IPS-20b (cell line): ENCODE measurements at regions not wholly inside any gene's neighbourhood (a gene's known extent, or its start where the extent isn't known, plus 50 kb on each side); places are given as distances from the start of the nearest gene placed in this dataset.

Experiments used
- H3K27ac ChIP-seq: one replicate; pipeline ENCODE4 v1.5.1; 2013; ENCODE audit warnings: low read length
- H3K27me3 ChIP-seq: 2 replicates; pipeline ENCODE4 v1.6.1; 2013; ENCODE audit warnings: mild to moderate bottlenecking, low read length, inconsistent platforms; ENCODE audit not compliant: insufficient read depth
- H3K36me3 ChIP-seq: 2 replicates; pipeline ENCODE4 v1.6.1; 2013; ENCODE audit warnings: low read depth, mild to moderate bottlenecking, inconsistent platforms, low read length, moderate library complexity; ENCODE audit not compliant: insufficient read depth
- H3K4me1 ChIP-seq: 2 replicates; pipeline ENCODE4 v1.6.1; 2013; ENCODE audit warnings: mild to moderate bottlenecking, control low read depth, inconsistent platforms, low read length, moderate library complexity; ENCODE audit not compliant: insufficient read depth
- H3K4me3 ChIP-seq: 2 replicates; pipeline ENCODE4 v1.5.1; 2013; ENCODE audit warnings: mild to moderate bottlenecking, low read length, inconsistent platforms
- H3K9ac ChIP-seq: 2 replicates; pipeline ENCODE4 v1.6.1; 2013; ENCODE audit warnings: low read depth, mild to moderate bottlenecking, inconsistent platforms, low read length, moderate library complexity
- H3K9me3 ChIP-seq: 2 replicates; pipeline ENCODE4 v1.6.1; 2013; ENCODE audit warnings: mild to moderate bottlenecking, low read depth, low read length, inconsistent platforms; ENCODE audit not compliant: insufficient read depth

DNA sequence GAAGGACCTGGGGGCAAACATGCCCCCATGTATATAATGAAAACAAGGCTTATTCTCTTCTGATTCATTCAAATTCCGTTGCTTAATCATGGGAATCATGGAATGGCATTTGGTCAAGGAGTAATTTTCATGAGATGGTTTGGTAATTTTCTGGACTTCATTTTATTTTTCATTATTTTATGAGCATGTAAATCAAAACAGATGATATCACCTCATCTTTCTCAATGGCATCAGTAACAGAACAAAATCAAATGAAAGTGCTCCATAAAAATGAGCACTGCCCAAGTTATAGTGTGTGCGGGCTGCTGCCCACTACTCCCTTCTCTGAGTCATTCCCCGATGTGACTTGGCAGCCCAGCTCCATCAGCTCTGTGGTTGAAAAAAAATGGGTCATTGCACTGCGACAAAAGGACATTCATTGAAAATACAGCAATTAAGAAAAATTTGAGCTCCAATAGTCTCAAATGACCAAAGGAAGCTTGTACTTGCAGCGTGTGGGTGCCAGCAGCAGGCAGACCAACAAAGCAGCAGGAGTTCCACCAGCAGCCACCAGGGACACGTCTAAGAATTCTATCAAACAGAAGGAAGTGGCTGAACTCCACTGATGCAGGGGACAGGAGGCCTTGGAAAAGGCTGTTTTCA is 84.3 kb upstream of the VAV3 start:
- Histone ChIP-seq H3K36me3 (no peaks in the 10 kb centered on the region), H3K9me3 (no peaks in the 10 kb centered on the region), H3K9ac (no peak overlapping the region), H3K27ac (no peak overlapping the region), H3K27me3 (no peaks in the 10 kb centered on the region), H3K4me1 (peaks cover 42% of the 10 kb centered on the region), H3K4me3 (no peak overlapping the region)

DNA sequence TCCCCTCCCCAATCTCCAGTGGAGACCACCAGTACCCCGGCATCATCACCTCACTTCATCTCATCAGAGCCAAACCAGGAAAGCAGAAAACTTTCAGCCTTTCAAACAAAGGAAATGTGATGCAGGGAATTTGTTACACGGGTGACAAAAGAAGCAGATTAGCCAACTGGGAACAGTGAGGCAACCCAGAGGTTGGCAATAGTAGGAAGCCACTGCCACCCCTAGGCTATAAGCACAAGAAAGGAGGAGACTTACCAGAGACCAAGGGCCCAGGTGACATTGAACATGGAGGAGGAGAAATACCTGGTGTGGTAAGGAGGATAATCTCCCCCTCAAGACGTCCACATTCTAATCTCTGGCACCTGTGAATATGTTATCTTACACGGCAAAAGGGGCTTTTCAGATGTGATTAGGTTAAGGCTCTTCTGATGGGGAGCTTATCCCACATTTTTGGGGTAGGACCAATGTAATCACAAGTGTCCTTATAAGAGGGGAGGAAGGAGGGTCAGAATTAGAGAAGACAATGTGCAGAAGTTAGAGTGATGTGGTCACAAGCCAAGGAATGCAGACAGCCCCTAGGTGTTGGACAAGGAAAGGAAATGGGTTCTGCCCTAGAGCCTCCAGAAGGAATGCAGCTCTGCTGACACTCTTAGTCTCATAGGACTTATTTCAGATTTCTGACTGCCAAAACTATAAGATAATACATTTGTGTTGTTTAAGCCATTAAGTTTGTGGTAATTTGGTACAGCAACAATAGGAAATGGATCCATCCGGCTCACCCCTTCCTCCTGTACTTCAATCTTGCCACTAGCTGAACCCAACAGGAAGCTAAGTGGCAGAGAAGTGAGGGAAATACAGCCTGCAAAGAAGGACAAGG is 83.6 kb upstream of the VAV3 start:
- Histone ChIP-seq H3K27ac (no peak overlapping the region), H3K4me3 (no peak overlapping the region), H3K4me1 (peaks cover 35% of the 10 kb centered on the region), H3K9me3 (no peaks in the 10 kb centered on the region), H3K36me3 (no peaks in the 10 kb centered on the region), H3K9ac (no peak overlapping the region), H3K27me3 (no peaks in the 10 kb centered on the region)

DNA sequence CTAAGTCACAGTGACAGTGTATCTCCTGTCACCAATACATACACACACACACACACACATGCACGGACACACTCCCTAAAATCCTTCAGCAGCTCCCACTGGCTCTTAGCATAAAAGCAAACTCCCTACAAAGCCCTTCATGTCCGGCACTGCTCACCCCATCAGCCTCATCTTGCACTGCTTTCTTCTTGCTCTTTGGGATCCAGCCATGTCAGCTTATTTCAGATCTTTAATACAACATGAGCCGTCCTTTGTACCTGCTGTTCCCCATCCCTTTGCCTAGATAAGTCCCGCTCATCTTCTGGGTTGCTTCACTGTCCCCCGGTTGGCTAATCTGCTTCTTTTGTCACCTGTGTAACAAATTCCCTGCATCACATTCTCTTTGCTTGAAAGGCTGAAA is 82.1 kb upstream of the VAV3 start:
- no peaks in the 10 kb centered on the region for H3K36me3 ChIP-seq
- no peaks in the 10 kb centered on the region for H3K9me3 ChIP-seq
- H3K27me3 ChIP-seq: no peaks in the 10 kb centered on the region
- peaks cover 21% of the 10 kb centered on the region for H3K4me1 ChIP-seq
- no peak overlapping the region for H3K27ac ChIP-seq
- H3K9ac ChIP-seq: no peak overlapping the region
- no peak overlapping the region for H3K4me3 ChIP-seq

DNA sequence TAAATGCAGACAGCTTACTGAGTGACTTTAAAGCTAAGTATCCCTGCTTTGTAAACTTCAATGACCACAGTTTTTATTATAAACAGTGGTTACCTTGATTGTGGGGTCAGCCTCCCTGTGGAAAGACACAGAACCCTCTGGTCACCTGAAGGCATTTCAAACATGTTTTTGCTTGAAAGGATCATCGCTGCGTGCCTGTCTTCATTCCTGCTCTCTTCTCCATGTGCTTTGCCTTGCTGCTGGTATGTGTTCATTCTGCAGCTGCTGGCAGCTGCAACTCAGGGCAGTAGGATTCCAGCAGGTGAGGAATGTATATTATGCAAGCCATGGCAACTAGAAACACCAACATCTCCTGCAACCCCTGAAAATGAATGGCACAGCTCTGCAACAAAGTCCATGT is 81.0 kb upstream of the VAV3 start:
- Histone ChIP-seq H3K36me3 (no peaks in the 10 kb centered on the region), H3K4me1 (peaks cover 11% of the 10 kb centered on the region), H3K9ac (no peak overlapping the region), H3K9me3 (no peaks in the 10 kb centered on the region), H3K4me3 (no peak overlapping the region), H3K27ac (no peak overlapping the region), H3K27me3 (no peaks in the 10 kb centered on the region)

DNA sequence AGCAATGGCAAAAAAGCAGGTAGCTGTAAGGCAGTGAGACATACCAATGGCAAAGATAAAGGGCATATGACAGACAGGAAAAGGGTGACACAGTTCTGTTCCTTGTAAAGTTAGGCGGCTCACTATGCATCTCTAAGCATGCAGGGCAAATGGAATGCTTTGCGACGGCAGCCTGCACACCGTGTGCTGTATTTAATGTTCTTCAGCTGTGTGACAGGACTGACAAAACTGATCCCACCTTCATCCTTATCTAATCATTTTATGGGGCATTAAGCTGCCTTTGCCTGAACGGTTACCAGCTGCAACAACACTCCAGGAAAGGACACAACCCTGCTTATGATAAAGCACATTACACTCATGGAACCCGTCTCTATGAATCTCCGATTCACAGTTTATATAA is 80.5 kb upstream of the VAV3 start:
- Histone ChIP-seq H3K27me3 (no peaks in the 10 kb centered on the region), H3K9me3 (no peaks in the 10 kb centered on the region), H3K36me3 (no peaks in the 10 kb centered on the region), H3K27ac (no peak overlapping the region), H3K9ac (no peak overlapping the region), H3K4me3 (no peak overlapping the region), H3K4me1 (peaks cover 5% of the 10 kb centered on the region)

DNA sequence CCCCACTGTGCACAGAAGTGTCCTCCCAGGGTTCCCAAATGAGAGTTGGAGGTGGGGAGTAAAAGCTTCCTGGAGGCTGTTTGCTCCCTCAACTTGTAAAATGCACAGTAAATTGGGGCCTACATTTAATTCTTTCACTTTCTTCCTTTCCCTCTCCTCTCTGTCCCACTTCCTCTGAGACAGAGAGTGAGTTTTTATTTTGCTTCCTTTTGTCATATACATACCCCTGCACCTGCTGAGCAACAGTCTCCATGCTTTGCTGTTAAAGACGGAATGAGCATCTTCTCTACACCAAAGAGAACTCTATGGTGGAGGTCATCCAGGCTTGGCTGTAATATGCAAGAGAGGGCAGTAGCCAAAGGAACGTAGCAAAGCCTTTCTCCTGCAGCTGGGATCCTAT is 79.3 kb upstream of the VAV3 start:
- Histone ChIP-seq H3K9ac (no peak overlapping the region), H3K4me1 (no peaks in the 10 kb centered on the region; the same call in 1 of the 2 replicates), H3K36me3 (no peaks in the 10 kb centered on the region), H3K27ac (no peak overlapping the region), H3K27me3 (no peaks in the 10 kb centered on the region), H3K4me3 (no peak overlapping the region), H3K9me3 (no peaks in the 10 kb centered on the region)

DNA sequence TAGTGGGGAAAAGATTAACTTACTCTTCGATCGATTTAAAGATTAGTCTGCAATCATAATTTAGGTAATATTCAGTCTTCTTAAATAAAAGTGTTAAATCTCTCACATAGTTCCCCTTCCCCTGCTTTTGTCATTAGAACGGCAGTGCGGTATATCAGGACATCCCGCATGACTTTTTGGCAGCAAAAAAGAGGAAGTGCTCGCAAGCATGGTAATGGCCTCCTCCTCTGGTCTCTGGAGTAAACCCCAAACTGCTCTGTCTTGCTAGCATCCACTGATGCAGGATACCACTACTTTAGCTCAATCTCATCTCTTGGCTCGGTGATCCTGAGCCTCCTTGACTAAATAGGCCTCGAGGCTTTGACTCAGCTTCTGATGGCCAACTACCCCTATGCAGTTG is 78.7 kb upstream of the VAV3 start:
- Histone ChIP-seq H3K36me3 (no peaks in the 10 kb centered on the region), H3K9ac (no peak overlapping the region), H3K9me3 (no peaks in the 10 kb centered on the region), H3K27ac (no peak overlapping the region), H3K4me3 (no peak overlapping the region), H3K4me1 (no peaks in the 10 kb centered on the region; the same call in 1 of the 2 replicates), H3K27me3 (no peaks in the 10 kb centered on the region)

DNA sequence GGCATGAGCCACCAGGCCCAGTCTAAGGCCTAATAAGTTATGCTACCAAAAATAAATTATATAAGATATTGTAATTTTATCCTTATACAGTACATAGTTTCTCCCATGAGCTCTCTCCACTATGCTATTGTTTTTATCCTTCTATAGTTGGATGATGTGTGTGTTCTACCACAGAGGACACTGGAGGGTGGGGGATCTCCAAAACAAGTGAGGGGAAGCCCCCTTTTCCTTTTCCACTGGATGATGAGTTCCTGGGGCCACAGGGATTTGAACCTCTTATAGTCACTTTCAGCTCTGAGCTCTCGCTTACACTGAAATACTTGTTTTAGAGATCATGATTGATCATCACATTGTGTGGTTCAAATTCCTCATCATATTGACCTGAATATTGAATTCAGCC is 77.6 kb upstream of the VAV3 start:
- H3K4me1 ChIP-seq: no peaks in the 10 kb centered on the region; the same call in 1 of the 2 replicates
- H3K27me3 ChIP-seq: no peaks in the 10 kb centered on the region
- H3K4me3 ChIP-seq: no peak overlapping the region
- H3K36me3 ChIP-seq: no peaks in the 10 kb centered on the region
- no peaks in the 10 kb centered on the region for H3K9me3 ChIP-seq
- no peak overlapping the region for H3K9ac ChIP-seq
- no peak overlapping the region for H3K27ac ChIP-seq

DNA sequence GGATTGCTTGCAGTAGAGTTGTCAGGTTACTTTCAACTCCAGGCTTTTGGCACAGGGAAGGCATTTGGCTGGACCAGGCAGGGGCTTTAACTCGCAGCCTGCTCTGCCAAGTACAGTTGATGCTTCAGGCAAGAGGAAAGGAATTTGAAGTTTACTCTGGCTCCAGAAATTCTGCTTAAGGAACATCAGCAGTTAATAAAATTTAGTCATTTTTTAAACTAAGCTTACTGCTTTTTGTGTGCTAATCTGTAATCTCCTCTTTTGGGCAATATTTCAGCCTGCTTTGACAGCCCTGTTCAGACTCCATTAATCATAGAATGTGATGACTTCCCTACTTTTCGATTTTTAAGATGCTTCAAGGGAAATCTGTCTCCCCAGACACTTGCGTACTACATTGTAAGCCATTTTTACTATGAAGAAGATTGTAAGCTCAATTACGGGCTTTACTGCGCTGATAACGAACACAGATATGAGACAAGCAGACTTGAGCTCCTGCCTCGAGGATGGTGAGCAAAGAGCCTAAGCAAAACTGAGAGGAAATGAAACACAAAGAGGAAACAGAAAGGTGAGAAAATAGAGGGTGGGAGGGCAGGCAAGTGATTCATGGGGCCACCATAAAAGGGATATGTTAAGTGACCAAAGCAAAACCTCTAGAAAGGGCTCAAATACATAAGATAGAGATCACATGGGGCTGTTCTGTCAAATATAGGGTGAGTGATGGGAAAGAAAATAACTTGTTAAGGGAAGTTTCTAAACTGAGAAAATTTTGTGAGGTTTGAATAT is 76.6 kb upstream of the VAV3 start:
- H3K9me3 ChIP-seq: no peaks in the 10 kb centered on the region
- H3K27ac ChIP-seq: no peak overlapping the region
- no peak overlapping the region for H3K9ac ChIP-seq
- no peak overlapping the region for H3K4me3 ChIP-seq
- H3K27me3 ChIP-seq: no peaks in the 10 kb centered on the region
- no peaks in the 10 kb centered on the region; the same call in 1 of the 2 replicates for H3K4me1 ChIP-seq
- H3K36me3 ChIP-seq: no peaks in the 10 kb centered on the region

DNA sequence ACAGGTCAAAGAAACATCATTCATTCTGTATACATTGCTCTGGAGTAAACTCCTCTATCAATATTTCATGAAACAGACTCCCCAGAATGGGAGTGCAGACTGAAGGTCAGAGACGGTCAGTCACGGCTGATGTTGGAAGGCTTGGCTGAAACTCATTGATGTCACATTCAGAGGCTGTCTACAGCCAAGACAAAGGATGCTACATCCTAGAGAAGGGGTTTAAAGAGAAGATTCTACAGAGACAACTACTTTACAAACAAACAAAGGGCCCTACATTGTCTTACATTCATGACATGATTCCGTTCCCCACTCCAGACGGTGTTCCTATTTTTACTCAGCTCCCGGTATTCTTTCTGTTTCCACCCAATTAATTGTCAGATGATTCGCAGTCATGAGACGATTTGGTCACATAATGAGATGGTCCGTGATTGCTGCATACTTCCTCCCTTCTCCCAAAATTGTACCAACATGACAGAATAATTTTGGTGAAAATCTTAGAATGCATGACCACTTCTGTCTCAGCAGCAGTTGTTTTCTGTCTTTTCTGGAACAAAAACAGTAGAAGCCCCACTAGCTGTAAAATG is 73.8 kb upstream of the VAV3 start:
- Histone ChIP-seq H3K4me1 (no peaks in the 10 kb centered on the region), H3K4me3 (no peak overlapping the region), H3K9ac (no peak overlapping the region), H3K27ac (no peak overlapping the region), H3K36me3 (no peaks in the 10 kb centered on the region), H3K27me3 (no peaks in the 10 kb centered on the region), H3K9me3 (no peaks in the 10 kb centered on the region)

DNA sequence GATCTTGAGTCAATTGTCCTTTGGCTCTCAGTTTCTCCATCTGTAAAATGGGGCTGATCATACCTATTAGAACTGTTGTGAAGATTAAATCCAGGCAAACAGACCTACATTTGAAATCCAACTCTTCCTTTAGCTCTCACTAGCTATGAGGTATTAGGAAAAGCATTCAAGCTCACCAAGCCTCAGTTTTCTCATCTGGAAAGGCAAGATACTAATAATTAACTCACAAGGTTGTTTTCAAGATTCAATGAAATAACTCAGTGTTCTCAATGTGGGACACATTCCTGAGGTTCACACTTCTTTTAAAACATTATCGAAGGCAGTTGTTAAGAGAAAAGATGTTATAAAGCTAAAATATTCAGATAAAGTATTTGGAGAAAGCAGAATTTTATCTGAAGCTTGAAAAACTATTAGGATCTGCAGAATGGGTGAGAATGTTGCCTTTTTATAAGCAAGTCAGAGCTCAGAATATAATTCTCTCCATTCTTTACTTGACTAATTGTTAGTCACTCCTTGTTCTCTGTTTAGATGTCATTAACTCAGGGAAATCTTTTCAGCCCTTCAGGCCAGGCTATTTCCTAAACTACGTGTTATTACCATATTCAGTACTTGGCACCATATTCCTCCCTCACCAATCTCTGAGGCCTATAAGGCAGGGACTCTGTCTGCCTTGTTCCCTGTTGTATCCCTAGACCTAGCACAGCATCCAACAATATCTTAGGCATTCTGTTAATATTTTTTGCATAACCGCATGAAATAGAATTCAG is 72.0 kb upstream of the VAV3 start:
- Histone ChIP-seq H3K36me3 (no peaks in the 10 kb centered on the region), H3K27ac (no peak overlapping the region), H3K4me1 (no peaks in the 10 kb centered on the region), H3K9me3 (no peaks in the 10 kb centered on the region), H3K27me3 (no peaks in the 10 kb centered on the region), H3K9ac (no peak overlapping the region), H3K4me3 (no peak overlapping the region)
